HCT116 (cell line): ENCODE measurements at regions not wholly inside any gene's neighbourhood (a gene's known extent, or its start where the extent isn't known, plus 50 kb on each side); places are given as distances from the start of the nearest gene placed in this dataset.

Source experiments
- ATAC-seq: fragments of 200-7000 bp; cut with Tn5 transposase; 2 replicates; pipeline ENCODE4 v1.9.1; 2020; ENCODE audit warnings: mild to moderate bottlenecking, moderate library complexity
- BruUV-seq: library from RNA; stranded (reverse); fragments of 400-500 nt; replicated peaks from 2 replicates; lab custom pipeline; 2021; lab: Mats Ljungman, UMichigan
- CTCF ChIA-PET: fragments of 300-600 bp; sonication (Branson Sonifier 250); formaldehyde crosslinking; loops from one replicate; lab custom pipeline; 2021; ENCODE audit warnings: antibody characterized with exemption; lab: Charles Lee
- POLR2A ChIA-PET: fragments of 300-600, 350-600 bp; sonication (Branson Sonifier 250); formaldehyde crosslinking; loops from one replicate; lab custom pipeline; 2021; ENCODE audit warnings: antibody characterized with exemption; lab: Charles Lee
- RAD21 ChIA-PET, 2 experiments: fragments of 300-600 bp; sonication (Branson Sonifier 250); formaldehyde crosslinking; loops; one replicate each; lab custom pipeline; 2023; ENCODE audit warnings: low total read pairs in 2 of 2; ENCODE audit not compliant: uncharacterized antibody in 2 of 2, unreplicated experiment in 2 of 2, low non-redundant PET in 1 of 2; lab: Charles Lee
- DNase-seq: peaks from one replicate; pipeline ENCODE4 v3.0.0-alpha.2; 2010; ENCODE audit warnings: low read depth, low spot score
- H2AFZ ChIP-seq: fragments of 200-600 bp; shearing (Covaris generic), sonication (generic); 2 replicates; pipeline ENCODE4 v1.6.1; 2017; ENCODE audit warnings: low read depth, mixed run types, mixed read lengths, antibody characterized with exemption, low read length; ENCODE audit not compliant: poor library complexity, severe bottlenecking
- H3K27ac ChIP-seq: 2 replicates; pipeline ENCODE4 v1.5.1; 2012; ENCODE audit warnings: low read depth, low read length
- H3K27me3 ChIP-seq: fragments of 200-600 bp; sonication (generic); 2 replicates; pipeline ENCODE4 v1.6.1; 2016; ENCODE audit warnings: mixed run types, low read length, mixed read lengths; ENCODE audit not compliant: insufficient read depth
- H3K36me3 ChIP-seq, 2 experiments: fragments of 200-500 bp in 1 of 2; fragments of 200-600 bp in 1 of 2; sonication (Bioruptor generic) in 1 of 2; sonication (generic) in 1 of 2; 2 replicates each; pipeline versions ENCODE4 v1.5.1 to v1.6.1; 2014 to 2016; ENCODE audit warnings: low read length in 2 of 2, inconsistent platforms in 1 of 2, mixed read lengths in 1 of 2, mixed run types in 1 of 2; ENCODE audit not compliant: insufficient read depth in 2 of 2, control insufficient read depth in 1 of 2
- H3K4me1 ChIP-seq, 2 experiments: fragments of 200-600 bp in 1 of 2; sonication (generic) in 1 of 2; 2 replicates each; pipeline versions ENCODE4 v1.5.1 to v1.6.1; 2012 to 2017; ENCODE audit warnings: low read length in 2 of 2, inconsistent platforms in 1 of 2, mild to moderate bottlenecking in 1 of 2, mixed read lengths in 1 of 2, mixed run types in 1 of 2, moderate library complexity in 1 of 2; ENCODE audit not compliant: insufficient read depth in 2 of 2, control insufficient read depth in 1 of 2
- H3K4me2 ChIP-seq: fragments of 200-600 bp; sonication (generic); 2 replicates; pipeline ENCODE4 v1.6.1; 2017; ENCODE audit warnings: mixed run types, low read length, mixed read lengths
- H3K4me3 ChIP-seq, 2 experiments: fragments of 200-600 bp in 1 of 2; sonication (generic) in 1 of 2; replicated peaks in 1 of 2; 2 replicates each; pipeline ENCODE4 v1.5.1; 2011 to 2016; ENCODE audit warnings: low read length in 2 of 2, control low read depth in 1 of 2, low read depth in 1 of 2, mild to moderate bottlenecking in 1 of 2, mixed read lengths in 1 of 2, mixed run types in 1 of 2
- H3K79me2 ChIP-seq: fragments of 200-600 bp; sonication (generic); 2 replicates; pipeline ENCODE4 v1.6.1; 2017; ENCODE audit warnings: mild to moderate bottlenecking, mixed run types, low read length, moderate library complexity, mixed read lengths; ENCODE audit not compliant: insufficient read depth
- H3K9ac ChIP-seq: fragments of 200-600 bp; sonication (generic); 2 replicates; pipeline ENCODE4 v1.6.1; 2016; ENCODE audit warnings: low read length, mixed read lengths
- H3K9me2 ChIP-seq: fragments of 200-600 bp; sonication (generic), shearing (Covaris generic); 2 replicates; pipeline ENCODE4 v1.6.1; 2017; ENCODE audit warnings: mixed run types, mild to moderate bottlenecking, moderate library complexity; ENCODE audit not compliant: insufficient read depth
- H3K9me3 ChIP-seq, 2 experiments: fragments of 200-500 bp in 1 of 2; fragments of 200-600 bp in 1 of 2; sonication (Bioruptor generic) in 1 of 2; sonication (generic) in 1 of 2; 2 replicates each; pipeline ENCODE4 v1.6.1; 2014 to 2017; ENCODE audit warnings: low read length in 2 of 2, mixed read lengths in 2 of 2, inconsistent platforms in 1 of 2, low read depth in 1 of 2, mild to moderate bottlenecking in 1 of 2, mixed run types in 1 of 2, moderate library complexity in 1 of 2; ENCODE audit not compliant: control insufficient read depth in 1 of 2, insufficient read depth in 1 of 2
- H4K20me1 ChIP-seq: fragments of 200-600 bp; sonication (generic), shearing (Covaris generic); 2 replicates; pipeline ENCODE4 v1.6.1; 2017; ENCODE audit warnings: mixed run types, mild to moderate bottlenecking, moderate library complexity; ENCODE audit not compliant: insufficient read depth
- ATF3 ChIP-seq: IDR thresholded peaks from 2 replicates; pipeline ENCODE4 v1.6.1; 2012
- CBX3 ChIP-seq: IDR thresholded peaks from 2 replicates; pipeline ENCODE4 v1.6.1; 2012; ENCODE audit warnings: low read depth
- CEBPB ChIP-seq: IDR thresholded peaks from 2 replicates; pipeline ENCODE4 v1.6.1; 2012; ENCODE audit warnings: low read depth
- EGR1 ChIP-seq: IDR thresholded peaks from 2 replicates; pipeline ENCODE4 v1.6.1; 2012; ENCODE audit warnings: low read depth
- ELF1 ChIP-seq: IDR thresholded peaks from 2 replicates; pipeline ENCODE4 v1.6.1; 2012; ENCODE audit warnings: low read depth, borderline replicate concordance
- EZH2 ChIP-seq: fragments of 200-600 bp; sonication (generic); IDR thresholded peaks from 2 replicates; pipeline ENCODE4 v1.6.1; 2017; ENCODE audit warnings: antibody characterized with exemption, mixed run types
- EZH2phosphoT487 ChIP-seq: fragments of 200-600 bp; IDR thresholded peaks from 2 replicates; pipeline ENCODE4 v1.6.1; 2018; ENCODE audit warnings: antibody characterized with exemption, borderline replicate concordance
- FOSL1 ChIP-seq: IDR thresholded peaks from 2 replicates; pipeline ENCODE4 v1.6.1; 2012; ENCODE audit warnings: low read depth
- POLR2A ChIP-seq: IDR thresholded peaks from 2 replicates; pipeline ENCODE4 v1.7.0; 2011; ENCODE audit warnings: borderline replicate concordance; ENCODE audit not compliant: insufficient read depth, insufficient read length; ENCODE audit errors: extremely low read depth
- POLR2AphosphoS5 ChIP-seq: IDR thresholded peaks from 2 replicates; pipeline ENCODE4 v1.6.1; 2011; ENCODE audit warnings: mild to moderate bottlenecking, low read depth, low read length, moderate library complexity
- RAD21 ChIP-seq: IDR thresholded peaks from 2 replicates; pipeline ENCODE4 v1.6.1; 2012; ENCODE audit warnings: low read depth, mild to moderate bottlenecking
- SIN3A ChIP-seq: IDR thresholded peaks from 2 replicates; pipeline ENCODE4 v1.6.1; 2012; ENCODE audit warnings: low read depth
- SP1 ChIP-seq: IDR thresholded peaks from 2 replicates; pipeline ENCODE4 v1.6.1; 2012; ENCODE audit warnings: low read depth
- SRF ChIP-seq: IDR thresholded peaks from 2 replicates; pipeline ENCODE4 v1.6.1; 2012; ENCODE audit warnings: low read depth
- TCF7L2 ChIP-seq: IDR thresholded peaks from 2 replicates; pipeline ENCODE4 v1.7.0; 2011; ENCODE audit warnings: borderline replicate concordance, inconsistent platforms; ENCODE audit not compliant: insufficient read depth, insufficient read length; ENCODE audit errors: extremely low read depth
- ZFX ChIP-seq: fragments of 450-650 bp; IDR thresholded peaks from 2 replicates; pipeline ENCODE4 v1.6.1; 2017
- ZNF274 ChIP-seq: fragments of 200-500 bp; sonication (Bioruptor generic); IDR thresholded peaks from 2 replicates; pipeline ENCODE4 v1.6.1; 2014; ENCODE audit warnings: mild to moderate bottlenecking, low read depth, low read length, inconsistent platforms
- intact Hi-C: fragments of 100-400 bp; cut with micrococcal nuclease; formaldehyde crosslinking; loops from 2 replicates; pipeline ENCODE4 v1.10.0; 2022
- TF ChIP-seq, protein P1 (sequence below), 3 experiments: fragments of 200-600 bp in 1 of 3; sonication (generic) in 1 of 3; IDR thresholded peaks in 2 of 3; conservative IDR thresholded peaks in 1 of 3; 2 replicates each; pipeline ENCODE4 v1.5.1; 2012 to 2017; ENCODE audit warnings: low read depth in 2 of 3, low read length in 2 of 3, antibody characterized with exemption in 1 of 3, borderline replicate concordance in 1 of 3, control low read depth in 1 of 3, mild to moderate bottlenecking in 1 of 3, mixed read lengths in 1 of 3, mixed run types in 1 of 3, moderate library complexity in 1 of 3; ENCODE audit not compliant: insufficient read depth in 1 of 3
- TF ChIP-seq, protein P2 (sequence below): IDR thresholded peaks from 2 replicates; pipeline ENCODE4 v1.6.1; 2012
- TF ChIP-seq, protein P3 (sequence below): IDR thresholded peaks from 2 replicates; pipeline ENCODE4 v1.6.1; 2011; ENCODE audit warnings: mild to moderate bottlenecking, low read length, moderate library complexity; ENCODE audit not compliant: insufficient replicate concordance; ENCODE audit errors: extremely low read depth

- TF ChIP-seq, protein P1, sequence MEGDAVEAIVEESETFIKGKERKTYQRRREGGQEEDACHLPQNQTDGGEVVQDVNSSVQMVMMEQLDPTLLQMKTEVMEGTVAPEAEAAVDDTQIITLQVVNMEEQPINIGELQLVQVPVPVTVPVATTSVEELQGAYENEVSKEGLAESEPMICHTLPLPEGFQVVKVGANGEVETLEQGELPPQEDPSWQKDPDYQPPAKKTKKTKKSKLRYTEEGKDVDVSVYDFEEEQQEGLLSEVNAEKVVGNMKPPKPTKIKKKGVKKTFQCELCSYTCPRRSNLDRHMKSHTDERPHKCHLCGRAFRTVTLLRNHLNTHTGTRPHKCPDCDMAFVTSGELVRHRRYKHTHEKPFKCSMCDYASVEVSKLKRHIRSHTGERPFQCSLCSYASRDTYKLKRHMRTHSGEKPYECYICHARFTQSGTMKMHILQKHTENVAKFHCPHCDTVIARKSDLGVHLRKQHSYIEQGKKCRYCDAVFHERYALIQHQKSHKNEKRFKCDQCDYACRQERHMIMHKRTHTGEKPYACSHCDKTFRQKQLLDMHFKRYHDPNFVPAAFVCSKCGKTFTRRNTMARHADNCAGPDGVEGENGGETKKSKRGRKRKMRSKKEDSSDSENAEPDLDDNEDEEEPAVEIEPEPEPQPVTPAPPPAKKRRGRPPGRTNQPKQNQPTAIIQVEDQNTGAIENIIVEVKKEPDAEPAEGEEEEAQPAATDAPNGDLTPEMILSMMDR (IDR thresholded peaks at IDR 0.05 in 2 of 3, conservative IDR thresholded peaks at IDR 0.05 in 1 of 3; ENCODE audit: borderline replicate concordance in 1 of 3, insufficient read depth in 1 of 3, low read depth in 2 of 3, low read length in 2 of 3): peak; percentile 33 to 41 (median 40); a peak in 4 of 6 replicates
- TF ChIP-seq CBX3 (no peak), EZH2phosphoT487 (no peak), SRF (no peak), ZFX (no peak), POLR2AphosphoS5 (no peak), SP1 (no peak)
Measured at GRCh38 chr10:60441515-60441914, 51.8 kb upstream of the ANK3 start (continued).

GRCh38 chr10:60439641-60440040 lies 50.0 kb upstream of the ANK3 start:
- BruUV-seq: no TSS peak
- H3K36me3 ChIP-seq: no peaks in the 10 kb centered on the region
- no peak overlapping the region for H2AFZ ChIP-seq
- no peak for ATAC-seq
- intact Hi-C loops: loop anchor here (10.0 kb wide), 2 partner anchors 525 to 845 kb away; no protein-coding TSS in a partner anchor
- H3K4me3 ChIP-seq: no peak overlapping the region
- no peaks in the 10 kb centered on the region for H3K79me2 ChIP-seq
- RAD21 ChIA-PET: no interaction called here
- no peaks in the 10 kb centered on the region for H4K20me1 ChIP-seq
- CTCF ChIA-PET: no interaction called here
- no peaks in the 10 kb centered on the region for H3K9me3 ChIP-seq
- H3K9ac ChIP-seq: no peak overlapping the region
- no peaks in the 10 kb centered on the region for H3K9me2 ChIP-seq
- no peaks in the 10 kb centered on the region for H3K27me3 ChIP-seq
- no peak for TF ChIP-seq EGR1
- no peak for TF ChIP-seq RAD21
- TF ChIP-seq SRF: no peak
- no peak for TF ChIP-seq ZNF274
- TF ChIP-seq EZH2: no peak
- TF ChIP-seq FOSL1: no peak
- TF ChIP-seq TCF7L2: no peak
- TF ChIP-seq, protein P2, sequence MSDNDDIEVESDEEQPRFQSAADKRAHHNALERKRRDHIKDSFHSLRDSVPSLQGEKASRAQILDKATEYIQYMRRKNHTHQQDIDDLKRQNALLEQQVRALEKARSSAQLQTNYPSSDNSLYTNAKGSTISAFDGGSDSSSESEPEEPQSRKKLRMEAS: no peak
- TF ChIP-seq SP1: no peak
- TF ChIP-seq ZFX: no peak
- no peak for TF ChIP-seq POLR2A
- TF ChIP-seq CBX3: no peak
- no peak for TF ChIP-seq POLR2AphosphoS5
- no peak for TF ChIP-seq EZH2phosphoT487
- TF ChIP-seq CEBPB: no peak
- no peak for TF ChIP-seq ELF1
- TF ChIP-seq, protein P3, sequence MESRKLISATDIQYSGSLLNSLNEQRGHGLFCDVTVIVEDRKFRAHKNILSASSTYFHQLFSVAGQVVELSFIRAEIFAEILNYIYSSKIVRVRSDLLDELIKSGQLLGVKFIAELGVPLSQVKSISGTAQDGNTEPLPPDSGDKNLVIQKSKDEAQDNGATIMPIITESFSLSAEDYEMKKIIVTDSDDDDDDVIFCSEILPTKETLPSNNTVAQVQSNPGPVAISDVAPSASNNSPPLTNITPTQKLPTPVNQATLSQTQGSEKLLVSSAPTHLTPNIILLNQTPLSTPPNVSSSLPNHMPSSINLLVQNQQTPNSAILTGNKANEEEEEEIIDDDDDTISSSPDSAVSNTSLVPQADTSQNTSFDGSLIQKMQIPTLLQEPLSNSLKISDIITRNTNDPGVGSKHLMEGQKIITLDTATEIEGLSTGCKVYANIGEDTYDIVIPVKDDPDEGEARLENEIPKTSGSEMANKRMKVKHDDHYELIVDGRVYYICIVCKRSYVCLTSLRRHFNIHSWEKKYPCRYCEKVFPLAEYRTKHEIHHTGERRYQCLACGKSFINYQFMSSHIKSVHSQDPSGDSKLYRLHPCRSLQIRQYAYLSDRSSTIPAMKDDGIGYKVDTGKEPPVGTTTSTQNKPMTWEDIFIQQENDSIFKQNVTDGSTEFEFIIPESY: no peak
- no peak for TF ChIP-seq ATF3
- no peak for TF ChIP-seq SIN3A
- DNase-seq: no peak
- no peak overlapping the region for H3K4me2 ChIP-seq
- no peaks in the 10 kb centered on the region for H3K4me1 ChIP-seq
- no peak overlapping the region for H3K27ac ChIP-seq
- POLR2A ChIA-PET: no interaction called here
